ENCODE measurements at regions not wholly inside any gene's neighbourhood (a gene's known extent, or its start where the extent isn't known, plus 50 kb on each side); places are given as distances from the start of the nearest gene placed in this dataset.

DNA sequence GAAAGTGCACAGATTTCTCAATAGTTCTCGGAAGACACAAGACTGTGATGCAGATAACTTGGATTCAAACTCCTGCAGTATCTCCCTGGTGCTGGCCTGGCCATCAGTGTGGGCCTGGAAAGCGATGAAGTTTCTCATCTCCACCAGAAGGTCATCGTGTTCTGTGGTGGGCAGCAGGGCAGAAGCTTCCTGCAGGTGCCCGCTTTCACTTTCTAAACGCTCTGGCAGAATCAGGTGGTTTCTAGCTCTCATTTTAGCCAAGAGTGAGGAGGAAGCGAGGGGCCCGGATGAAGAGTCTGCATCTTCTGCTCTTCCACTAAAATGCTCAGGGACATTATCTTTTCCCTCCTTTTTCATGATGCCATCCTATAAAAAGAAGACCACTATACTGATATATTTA, 63.0 kb upstream of the DRGX start:
- no peak for TF ChIP-seq TARDBP (IDR thresholded peaks at IDR 0.05)
- TF ChIP-seq BRCA1 (IDR thresholded peaks at IDR 0.05): no peak
- TF ChIP-seq BRCA1 (CRISPR knock-in tag; IDR thresholded peaks at IDR 0.05): no peak
- TF ChIP-seq SNRNP70 (optimal IDR thresholded peaks at IDR 0.05; ENCODE audit: low read depth, low read length): no peak
